Stimulated activated CD4-positive, alpha-beta T cell treated with anti-CD3 and anti-CD28 coated beads, Interleukin-1b, Interleukin-23, amount 100 ng/mL, for 48 hours (primary cell): ENCODE measurements at regions not wholly inside any gene's neighbourhood (a gene's known extent, or its start where the extent isn't known, plus 50 kb on each side); places are given as distances from the start of the nearest gene placed in this dataset.
"Not testable (repeated sequence)": the region's sequence is repeated elsewhere in the genome, so short reads cannot be mapped to it uniquely, and the experiment has no call there.

ENCODE experiments used
- DNase-seq: peaks from one replicate; pipeline ENCODE4 v3.0.0-alpha.2; 2020

DNA sequence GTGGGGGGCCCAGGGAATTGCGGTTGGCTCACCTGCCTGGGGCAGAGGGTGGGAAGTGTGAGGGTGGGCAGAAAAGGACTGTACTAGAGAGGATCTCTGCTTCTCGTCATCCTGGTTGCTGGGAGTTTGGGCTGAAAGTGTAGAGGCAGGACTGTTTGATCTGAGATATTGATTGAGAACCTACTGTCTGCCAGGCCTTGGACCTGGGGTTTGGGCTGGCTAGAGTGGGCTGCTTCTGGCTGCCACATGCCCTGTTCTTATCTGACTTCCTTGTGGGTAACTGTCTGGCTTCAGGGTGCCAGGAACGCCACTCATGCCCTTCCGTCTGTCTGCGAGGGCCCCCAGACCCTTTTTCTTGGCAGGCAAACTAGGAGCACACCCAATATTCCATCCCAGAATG is 200.9 kb downstream of the FOXD2 start:
- DNase-seq = no peak

DNA sequence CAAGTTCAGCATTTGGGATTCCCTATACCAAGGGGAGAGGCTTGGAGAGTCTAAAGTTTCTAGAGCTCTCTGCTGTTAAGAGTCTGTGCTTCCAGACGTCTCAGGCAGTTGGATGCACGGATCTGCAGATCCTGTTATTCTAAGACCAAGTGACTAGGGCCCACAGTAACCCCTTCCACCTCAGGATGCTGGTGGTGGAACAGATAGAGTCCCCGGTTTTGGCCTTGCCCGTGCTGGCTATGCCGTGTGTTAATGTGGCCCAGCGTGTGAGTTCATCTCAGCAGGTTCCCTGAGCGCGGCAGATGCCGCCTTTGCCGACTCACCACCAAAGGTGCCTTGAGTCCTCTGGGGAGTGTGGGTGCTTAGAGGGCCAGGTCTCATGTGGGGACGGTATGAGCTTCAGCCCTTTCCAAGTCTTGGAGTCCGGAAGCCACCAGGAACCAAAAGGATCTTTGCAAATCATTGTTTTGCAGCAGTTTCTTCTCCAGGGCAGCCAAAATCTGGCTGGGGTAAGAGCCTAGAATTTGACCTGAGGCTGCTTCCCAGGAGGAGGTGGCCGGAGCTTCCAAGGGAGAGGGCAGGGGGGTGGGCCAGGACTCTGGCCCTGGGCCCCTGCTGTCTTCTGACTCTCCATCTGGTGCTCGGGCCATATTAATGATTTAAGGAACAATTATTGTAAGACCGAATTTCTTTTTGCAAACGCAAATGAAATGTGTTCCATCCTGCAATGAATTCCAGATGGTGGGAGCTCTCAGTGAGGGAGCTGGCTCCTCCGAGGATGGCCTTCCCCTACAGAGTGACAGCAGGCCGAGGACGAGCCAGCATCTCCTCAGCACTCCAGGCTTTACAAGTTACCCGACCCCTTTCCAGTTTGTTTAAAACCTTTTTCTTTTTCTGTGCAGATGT is 205.7 kb downstream of the FOXD2 start:
- DNase-seq = no peak

DNA sequence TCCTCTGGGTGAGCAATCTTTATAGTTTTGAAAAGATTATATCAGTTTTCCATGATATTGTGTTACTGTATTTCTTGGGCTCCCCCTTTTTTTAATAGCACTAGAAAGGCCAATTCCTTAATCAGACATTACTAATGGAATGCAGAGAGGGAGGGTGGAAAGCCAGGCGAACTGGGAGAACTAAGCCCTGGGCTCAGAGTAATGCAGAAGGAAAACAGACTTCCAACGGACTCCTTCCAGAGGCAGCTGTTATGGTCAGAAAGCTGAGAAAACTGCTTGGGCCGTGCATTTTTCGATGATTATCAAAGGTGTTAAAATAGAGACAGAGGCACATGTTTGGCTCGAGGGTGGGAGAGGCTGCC is 206.3 kb downstream of the FOXD2 start:
- no peak for DNase-seq

DNA sequence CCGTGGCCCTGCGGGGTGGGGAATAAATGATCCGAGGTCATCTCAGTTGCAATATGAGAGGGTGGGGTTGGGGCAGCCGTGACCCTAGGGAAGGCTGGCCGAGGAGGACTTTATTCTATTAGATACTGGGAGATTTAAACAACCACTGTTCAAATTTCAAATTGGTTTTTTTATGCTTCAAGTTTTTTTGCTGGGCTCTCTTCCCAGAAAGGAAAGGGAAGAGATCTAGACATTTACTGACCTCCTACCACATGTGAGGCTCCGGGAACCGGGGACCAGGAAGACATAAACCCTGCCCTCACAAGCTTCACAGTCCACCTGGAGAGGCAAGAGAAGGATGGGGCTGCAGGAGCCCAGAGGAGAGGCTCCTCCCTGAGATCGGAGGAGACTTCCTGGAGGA is 207.3 kb downstream of the FOXD2 start:
- DNase-seq = no peak

DNA sequence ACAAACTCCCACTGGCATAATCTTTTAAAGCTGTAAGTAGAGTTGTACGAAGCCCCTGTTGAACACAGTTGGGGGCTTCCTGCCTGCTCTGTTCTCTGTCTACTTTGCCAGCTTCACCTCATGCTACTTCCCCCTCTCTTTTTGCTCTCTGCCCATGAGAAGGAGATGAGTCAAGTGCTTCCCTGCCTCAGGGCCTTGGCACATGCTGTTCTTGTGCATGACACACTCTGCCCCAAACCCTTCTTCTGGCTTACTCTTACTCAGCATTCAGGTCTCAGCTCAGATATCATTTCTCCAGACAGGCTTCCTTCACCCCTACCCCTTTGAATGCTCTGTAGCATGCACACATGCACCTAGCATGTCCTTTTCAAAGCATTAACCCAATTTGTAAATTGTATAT is 208.8 kb downstream of the FOXD2 start:
- no peak for DNase-seq

DNA sequence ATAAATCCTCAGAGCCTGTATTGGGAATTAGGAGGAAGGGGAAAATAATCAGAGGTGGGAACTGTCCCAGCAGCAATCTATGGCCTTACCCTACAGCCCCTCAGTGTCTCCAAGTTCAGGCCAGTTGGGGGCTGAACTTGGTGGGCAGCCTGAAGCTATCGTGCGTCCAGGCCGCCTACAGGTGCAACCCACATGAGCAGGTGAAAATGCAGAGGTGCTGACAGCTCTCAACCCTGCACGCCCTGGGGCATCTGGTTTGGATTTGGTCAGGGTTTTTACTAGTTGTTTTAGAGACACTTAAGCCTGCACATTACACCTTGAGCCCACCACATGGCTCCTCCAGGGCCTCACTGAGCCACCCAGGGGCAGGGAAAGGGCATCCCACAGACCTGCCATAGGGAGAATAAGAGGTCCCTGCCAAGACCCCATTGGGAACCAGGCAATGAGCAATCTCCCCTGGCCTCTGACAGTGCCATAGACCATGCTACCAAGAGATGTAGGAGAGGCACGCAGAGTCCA is 209.5 kb downstream of the FOXD2 start:
- no peak for DNase-seq

DNA sequence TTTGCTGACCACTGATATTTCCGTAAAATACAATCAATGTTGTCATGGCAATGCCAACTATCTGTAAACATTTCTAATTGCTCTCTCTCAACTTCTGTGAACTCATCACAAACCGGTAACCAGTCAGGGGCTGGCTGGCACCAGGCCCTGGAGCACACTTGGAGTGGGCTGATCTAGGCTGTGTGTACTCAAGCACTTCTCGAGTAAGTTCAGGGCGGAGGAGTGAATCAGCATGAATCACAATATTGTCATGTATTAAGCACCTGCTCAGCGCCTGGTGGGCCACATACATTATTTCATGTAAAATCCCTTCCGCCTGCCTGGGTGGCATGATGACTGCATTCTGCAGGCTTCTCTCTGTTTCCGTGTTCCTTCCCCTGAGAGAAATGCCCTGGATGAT is 212.4 kb downstream of the FOXD2 start:
- DNase-seq = no peak

DNA sequence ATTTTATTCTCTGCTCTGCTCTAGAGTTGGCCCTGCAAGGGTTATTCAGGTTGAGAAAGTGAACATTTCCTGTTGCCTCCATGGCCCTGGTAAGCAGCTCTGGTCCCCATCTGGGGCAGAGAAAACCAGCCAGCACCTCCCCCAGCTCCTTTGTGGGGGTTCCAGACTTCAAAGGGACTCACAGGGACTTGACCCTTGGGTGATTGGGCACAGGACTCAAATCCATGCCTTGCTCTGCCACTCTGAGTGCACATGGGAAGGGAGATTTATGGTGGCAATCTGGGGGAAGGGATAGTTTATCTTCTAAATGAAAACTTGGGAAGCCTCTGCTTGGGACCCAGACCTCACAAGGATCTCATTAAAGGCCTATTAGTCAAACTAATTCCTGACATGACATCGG is 212.8 kb downstream of the FOXD2 start:
- no peak for DNase-seq

DNA sequence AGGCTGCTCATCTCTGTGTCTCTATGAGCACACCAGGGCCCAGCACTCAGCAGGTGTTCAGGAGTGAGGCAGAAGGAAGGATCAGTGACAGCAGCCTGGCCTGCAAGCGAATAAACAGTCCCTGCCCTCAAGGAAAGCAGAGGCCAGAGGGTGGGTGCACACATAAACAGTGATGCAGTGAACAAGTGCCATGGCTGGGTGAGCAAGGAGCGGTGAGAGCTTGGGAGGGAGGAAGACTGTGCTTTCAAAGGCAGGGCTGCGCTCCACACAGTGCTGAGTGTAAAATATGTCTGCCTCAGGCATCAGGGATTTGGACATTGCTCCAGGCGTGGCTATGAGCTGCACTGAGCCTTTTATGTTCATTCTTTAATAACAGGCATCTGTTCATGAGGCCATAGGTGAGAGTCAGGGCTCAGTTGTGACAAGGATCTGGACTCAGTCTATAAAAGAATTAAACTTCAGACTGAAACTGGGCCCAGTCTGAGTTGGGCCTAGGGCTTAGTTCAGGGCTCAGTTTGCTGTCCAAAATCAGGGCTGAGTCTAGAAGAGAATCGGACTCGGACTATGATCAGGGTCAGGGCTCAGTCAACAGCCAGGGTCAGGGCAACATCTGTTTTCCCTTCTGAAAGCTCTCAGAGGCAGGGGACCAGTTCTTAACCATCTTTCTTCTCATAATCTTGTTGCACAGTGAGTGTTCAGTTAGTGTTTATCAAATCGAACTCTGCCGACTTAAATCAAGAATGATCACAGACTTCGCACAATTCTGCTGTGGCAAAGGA is 213.7 kb downstream of the FOXD2 start:
- no peak for DNase-seq

DNA sequence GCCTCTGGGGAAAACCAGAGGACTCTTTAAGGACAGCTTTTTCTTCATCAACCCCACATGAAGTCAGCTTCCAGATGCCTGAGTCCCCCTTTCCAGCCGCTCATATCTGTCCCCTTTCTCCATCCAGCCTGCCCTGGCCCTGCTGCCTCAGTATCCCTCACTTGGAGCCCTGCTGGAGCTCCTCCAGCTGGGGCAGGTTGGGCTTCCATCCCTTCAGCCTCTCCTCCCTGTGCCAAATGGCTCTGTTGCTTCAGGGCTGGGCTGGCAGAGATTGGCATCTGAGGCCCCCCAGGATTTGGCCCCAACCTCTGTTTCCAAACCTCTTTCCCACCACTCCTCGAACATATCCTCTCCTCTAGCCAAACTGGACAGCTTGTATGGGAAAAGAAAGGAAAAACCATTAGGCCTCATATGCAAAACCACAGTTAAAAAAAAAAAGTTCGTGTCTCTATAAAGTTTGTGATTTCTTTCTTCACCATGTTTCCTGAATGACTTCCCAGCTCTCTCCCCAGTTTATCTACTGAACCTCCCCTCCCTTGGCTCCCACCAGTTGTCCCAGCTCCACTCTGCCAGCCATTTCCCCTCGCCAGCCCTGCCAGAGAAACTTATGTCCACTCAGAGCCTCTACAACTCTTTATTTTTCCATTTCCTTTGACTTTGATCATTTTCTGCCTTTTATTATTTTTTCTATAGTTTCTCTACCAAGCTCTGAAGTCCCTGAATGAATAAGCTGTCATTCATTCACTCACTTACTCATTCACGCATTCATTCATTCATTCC is 217.9 kb downstream of the FOXD2 start:
- no peak for DNase-seq

DNA sequence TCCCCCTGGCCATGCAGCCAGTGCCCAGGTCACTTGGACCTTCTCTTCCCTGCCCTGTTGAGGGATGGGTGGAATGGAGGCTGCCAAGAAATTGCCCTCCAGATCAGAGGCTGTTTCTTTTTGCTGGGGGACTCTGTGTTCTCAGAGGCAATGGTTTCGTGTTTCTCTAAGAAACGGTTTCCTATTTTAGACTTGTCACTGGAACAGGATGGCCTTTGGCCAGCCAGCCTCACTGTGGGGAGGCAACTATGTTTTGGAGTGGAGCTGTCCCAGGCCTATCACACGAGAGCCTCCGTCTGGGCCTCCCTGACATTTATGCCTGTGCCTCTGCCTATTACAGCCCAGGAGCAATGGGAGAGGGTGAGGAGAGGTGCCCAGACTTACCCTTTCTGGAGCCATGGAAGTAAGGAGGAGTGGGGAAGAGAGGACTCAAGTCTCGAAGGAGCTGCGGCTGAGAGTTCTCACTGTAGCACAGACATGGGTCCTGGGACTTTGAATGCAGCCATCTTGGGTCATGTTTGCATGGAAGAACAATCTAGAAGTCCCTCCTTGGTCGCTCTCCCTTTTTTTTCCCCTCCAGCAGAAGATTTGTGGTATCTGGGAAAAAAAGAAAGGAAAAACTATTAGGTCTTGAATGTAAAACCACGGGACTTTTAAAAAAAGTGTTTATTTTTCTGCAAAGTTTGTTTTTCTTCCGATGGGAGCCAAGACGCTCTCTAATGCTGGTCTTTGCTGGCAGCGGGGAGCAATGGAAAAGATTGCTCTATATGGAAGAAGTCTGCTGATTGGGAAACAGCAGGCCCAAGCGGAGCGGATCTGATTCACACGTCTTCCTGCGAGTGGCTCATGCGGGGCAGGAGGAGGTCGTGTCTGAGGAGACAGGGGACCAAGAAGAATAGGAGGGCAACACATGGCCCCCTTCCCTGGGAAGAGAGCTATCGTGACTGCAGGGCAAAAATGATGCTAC is 219.2 kb downstream of the FOXD2 start:
- DNase-seq = no peak

DNA sequence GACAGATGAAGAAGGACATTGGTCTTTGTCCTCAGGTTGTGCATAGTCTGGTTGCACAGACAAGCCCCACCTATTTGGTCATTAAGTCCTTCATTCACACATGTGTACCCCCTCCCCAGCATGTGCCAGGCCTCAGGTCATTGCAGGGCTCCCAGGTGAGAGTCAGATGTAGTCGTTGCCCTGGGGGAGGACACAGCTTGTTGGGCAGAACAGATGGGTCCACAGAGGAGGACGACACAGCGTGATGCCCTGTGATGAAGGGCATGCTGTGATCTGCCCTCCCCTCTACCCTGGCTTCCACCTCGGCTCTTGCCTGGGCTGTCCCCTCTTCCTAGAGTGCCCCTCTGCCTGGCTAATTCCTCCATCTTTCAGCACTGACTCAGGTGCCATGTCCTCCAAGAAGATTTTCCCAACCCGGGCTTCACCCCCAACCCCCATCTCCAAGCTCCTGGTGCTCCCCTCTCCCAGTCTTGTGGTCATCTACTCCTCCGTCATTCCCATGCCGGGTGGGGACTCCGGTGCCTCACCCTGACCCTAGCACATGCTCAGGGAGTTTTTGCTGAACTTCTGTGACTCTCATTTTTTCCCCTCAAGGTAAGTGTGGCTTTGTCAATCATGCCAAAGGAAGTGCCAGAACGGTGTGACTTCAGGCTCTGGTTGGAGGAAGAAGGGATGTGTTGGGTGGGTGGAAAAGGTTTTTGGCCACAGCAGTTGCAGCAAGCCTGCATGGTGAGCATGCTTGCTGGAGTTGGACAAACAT is 220.5 kb downstream of the FOXD2 start:
- DNase-seq = no peak

DNA sequence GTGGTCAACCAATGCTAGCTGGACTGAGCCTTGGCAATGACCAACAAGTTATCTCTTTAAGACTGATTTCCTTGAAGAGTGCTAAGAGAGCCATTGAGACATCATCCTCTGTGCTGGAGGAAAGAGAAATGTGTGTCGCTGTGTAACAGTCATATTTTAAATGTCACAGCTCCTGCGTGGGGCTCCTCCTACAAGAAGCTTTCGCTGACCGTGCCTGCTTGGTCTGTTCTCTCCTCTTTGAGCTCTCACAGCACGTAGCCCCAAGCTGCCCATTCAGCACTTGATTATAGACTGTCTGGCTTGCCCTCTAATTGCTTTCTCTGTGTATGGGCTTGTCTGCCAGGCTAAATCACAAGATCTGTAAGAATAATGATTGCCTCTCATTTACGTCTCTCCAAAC is 221.3 kb downstream of the FOXD2 start:
- DNase-seq = no peak

DNA sequence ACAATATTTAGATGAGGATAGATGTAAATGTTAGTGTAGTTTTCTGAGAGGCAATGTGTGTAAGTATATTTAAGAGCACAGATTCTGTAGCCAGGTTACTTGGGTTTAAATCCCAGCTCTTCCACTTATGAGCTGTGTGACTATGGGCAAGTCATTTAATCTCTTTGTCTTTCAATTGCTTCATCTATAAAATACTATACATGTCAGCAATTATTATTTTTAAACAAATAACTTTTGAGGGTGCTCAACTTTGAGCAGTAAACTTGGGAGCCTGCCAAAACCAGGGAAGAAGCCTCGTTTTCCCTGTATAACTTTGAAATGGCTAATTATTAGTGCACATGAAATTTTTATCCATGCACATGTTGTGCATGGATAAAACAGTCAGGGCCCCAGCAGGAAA is 222.8 kb downstream of the FOXD2 start:
- no peak for DNase-seq

DNA sequence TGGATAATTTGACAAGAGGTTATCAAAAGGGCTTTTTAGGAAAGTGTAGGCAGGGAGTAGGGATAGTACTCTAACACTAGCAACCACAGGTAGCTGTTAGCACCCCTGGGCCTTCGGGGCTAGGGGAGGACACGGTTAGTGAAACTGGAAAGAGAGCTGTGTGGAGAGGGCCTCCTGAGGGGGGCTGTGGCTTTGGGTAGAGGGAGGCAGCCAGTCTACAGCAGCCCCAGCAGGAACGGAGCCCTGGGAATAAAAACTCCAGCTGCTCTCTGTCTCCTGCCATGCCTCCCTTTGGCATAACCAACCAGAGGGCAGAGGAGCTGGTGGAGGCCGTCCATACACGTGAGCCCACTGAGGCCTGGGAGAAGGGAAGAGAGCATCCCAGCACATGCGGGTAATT is 223.2 kb downstream of the FOXD2 start:
- DNase-seq = no peak

DNA sequence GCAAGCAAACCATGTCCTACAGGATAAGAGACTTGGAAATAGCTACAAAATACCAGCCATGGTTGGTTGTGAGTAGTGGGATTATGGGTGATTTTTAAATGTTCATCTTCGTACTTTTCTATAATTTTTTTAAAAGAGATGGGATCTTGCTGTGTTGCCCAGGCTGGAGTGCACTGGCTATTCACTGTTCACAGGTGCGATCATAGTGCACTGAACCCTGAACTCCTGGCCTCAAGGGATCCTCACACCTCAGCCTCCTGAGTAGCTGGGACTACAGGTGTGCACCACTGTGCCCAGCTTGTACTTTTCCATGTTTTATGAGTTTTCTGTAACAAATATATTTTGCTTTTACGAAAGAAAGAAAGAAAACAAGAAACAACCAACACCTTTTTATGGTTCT is 224.2 kb downstream of the FOXD2 start:
- DNase-seq = no peak

DNA sequence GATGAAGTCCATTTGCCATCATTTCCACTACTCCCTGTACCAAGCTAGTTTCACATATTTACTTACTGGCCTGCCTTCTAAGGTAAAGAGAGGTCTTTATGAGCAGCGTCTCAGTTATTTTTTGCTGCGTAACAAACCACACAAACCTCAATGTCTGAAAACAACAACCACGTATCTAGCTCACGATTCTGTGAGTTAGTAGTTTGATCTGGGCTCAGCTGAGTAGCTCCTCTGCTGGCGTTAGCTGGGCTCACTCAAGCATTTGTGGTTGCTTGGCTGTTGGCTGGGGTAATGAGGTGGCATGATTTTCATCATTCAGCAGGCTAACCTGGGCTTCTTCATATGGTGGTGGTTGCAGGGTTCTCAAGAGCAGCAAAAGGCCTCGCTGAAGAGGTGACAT is 225.4 kb downstream of the FOXD2 start:
- DNase-seq = peak; percentile 3

DNA sequence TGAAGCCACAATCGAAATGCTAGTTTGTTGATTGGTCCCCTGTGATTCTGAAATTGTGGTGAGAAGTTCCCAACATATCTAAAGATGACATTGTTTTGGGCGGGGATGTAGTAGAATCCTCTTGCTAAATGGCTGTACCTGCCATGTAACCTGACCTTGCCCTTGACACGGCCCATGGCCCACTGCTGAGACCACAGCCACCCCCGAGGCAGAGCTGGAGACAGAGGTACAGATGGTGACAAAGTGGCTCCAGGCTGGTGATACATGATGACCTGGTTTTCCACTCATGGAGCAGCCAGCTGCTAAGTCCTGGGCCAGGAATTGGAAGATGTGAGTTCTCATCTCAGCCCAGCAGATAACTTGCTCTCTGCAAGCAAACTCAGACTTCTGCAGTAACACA is 226.5 kb downstream of the FOXD2 start:
- DNase-seq = no peak

DNA sequence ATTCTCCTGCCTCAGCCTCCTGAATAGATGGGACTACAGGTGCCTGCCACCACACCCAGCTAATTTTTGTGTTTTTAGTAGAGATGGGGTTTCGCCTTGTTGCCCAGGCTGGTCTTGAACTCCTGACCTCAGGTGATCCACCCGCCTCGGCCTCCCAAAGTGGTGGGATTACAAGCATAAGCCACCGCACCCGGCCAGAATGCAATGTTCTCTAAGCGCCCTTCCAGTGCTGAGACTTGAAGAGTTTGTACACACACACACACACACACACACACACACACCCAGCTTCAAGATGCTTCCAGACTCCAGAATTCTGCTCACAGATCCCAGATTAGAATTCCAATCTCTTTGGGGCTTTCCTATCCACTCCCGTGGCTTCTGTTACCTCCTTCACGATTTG is 227.1 kb downstream of the FOXD2 start:
- not testable (repeated sequence) for DNase-seq

DNA sequence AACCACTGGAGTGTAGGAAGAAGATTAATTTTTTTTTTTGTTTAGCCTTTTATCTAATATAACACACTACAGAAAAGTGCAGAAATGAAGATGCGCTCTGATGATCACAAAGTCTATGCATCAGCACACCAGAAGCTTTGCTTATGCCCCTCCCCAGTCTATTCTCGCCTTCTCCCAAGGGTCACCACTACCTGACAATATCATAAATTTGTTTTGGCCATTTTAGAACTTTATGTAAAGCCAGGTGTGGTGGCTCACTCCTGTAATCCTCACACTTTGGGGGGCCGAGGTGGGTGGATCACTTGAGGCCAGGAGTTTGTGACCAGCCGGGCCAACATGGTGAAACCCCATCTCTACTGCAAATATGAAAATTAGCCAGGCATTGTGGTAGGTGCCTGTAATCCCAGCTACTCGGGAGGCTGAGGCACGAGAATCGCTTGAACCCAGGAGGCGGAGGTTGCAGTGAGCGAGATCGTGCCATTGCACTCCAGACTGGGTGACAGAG is 231.3 kb downstream of the FOXD2 start:
- no peak for DNase-seq

DNA sequence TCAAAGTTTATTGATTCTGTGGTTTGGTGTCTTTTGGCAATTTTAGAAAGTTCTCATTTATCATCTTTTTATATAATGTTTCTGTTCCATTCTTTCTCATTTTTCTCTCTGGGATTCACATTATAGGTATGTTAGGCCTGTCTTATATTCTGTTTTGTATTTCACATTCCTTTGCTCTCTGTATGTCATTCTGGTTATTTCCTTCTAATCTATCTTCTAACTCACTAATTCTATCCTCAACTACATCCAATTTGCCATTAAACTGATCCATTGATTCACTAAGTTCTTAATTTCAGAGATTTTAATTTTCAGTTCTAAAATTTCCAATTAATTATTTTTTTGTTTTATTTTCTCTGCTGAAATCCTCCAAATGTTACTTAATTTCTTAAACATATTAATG is 234.8 kb downstream of the FOXD2 start:
- DNase-seq = no peak
